IPS-20b (cell line): ENCODE measurements at regions not wholly inside any gene's neighbourhood (a gene's known extent, or its start where the extent isn't known, plus 50 kb on each side); places are given as distances from the start of the nearest gene placed in this dataset.
"Not testable (repeated sequence)": the region's sequence is repeated elsewhere in the genome, so short reads cannot be mapped to it uniquely, and the experiment has no call there.

Source experiments
- H3K27ac ChIP-seq: one replicate; pipeline ENCODE4 v1.5.1; 2013; ENCODE audit warnings: low read length
- H3K27me3 ChIP-seq: 2 replicates; pipeline ENCODE4 v1.6.1; 2013; ENCODE audit warnings: mild to moderate bottlenecking, low read length, inconsistent platforms; ENCODE audit not compliant: insufficient read depth
- H3K36me3 ChIP-seq: 2 replicates; pipeline ENCODE4 v1.6.1; 2013; ENCODE audit warnings: low read depth, mild to moderate bottlenecking, inconsistent platforms, low read length, moderate library complexity; ENCODE audit not compliant: insufficient read depth
- H3K4me1 ChIP-seq: 2 replicates; pipeline ENCODE4 v1.6.1; 2013; ENCODE audit warnings: mild to moderate bottlenecking, control low read depth, inconsistent platforms, low read length, moderate library complexity; ENCODE audit not compliant: insufficient read depth
- H3K4me3 ChIP-seq: 2 replicates; pipeline ENCODE4 v1.5.1; 2013; ENCODE audit warnings: mild to moderate bottlenecking, low read length, inconsistent platforms
- H3K9ac ChIP-seq: 2 replicates; pipeline ENCODE4 v1.6.1; 2013; ENCODE audit warnings: low read depth, mild to moderate bottlenecking, inconsistent platforms, low read length, moderate library complexity
- H3K9me3 ChIP-seq: 2 replicates; pipeline ENCODE4 v1.6.1; 2013; ENCODE audit warnings: mild to moderate bottlenecking, low read depth, low read length, inconsistent platforms; ENCODE audit not compliant: insufficient read depth

DNA sequence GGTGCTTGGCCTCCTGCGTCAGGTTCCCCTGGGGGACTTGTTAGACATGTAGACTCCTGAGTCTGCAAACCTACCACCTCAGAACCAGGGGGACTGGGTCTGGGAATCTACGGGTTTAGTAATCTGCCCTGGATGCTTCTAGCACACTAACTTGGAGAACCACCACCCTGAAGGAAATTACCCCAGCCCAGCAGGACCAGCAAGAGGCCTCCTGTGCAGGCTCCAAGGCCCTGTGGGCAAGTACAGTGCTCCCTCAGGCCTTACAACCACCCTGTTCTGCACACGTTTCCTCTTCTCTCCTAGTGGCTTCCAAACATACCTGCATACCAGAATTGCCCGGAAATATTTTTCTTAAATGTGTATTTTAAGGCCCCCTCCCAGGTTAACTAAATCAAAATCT lies 423.0 kb downstream of the FUT8 start:
- Histone ChIP-seq H3K36me3 (no peaks in the 10 kb centered on the region), H3K9me3 (no peaks in the 10 kb centered on the region), H3K9ac (no peak overlapping the region), H3K4me1 (peaks cover 20% of the 10 kb centered on the region), H3K4me3 (no peak overlapping the region), H3K27me3 (no peaks in the 10 kb centered on the region), H3K27ac (no peak overlapping the region)

DNA sequence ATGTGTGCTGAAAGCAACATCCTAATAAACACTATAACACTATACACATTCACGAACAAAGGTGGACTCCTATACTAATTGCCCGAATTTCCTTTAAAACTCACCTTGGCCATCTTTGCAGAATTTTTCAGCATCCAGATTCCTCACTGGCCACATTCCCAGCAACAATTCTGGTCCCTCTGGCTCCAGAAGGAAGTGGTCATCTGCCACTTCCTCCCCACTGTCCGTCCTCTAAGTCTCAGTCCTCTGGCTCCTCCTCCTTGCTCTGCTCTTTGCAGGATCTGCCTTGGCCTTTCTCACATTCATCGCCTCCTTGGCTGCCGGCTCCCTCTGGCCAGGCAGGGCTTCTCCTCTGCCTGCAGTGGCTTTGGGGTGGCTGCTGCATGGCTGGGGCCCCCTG lies 426.0 kb downstream of the FUT8 start:
- no peak overlapping the region for H3K9ac ChIP-seq
- H3K4me1 ChIP-seq, result peaks cover 13% of the 10 kb centered on the region
- no peak overlapping the region for H3K27ac ChIP-seq
- no peaks in the 10 kb centered on the region for H3K27me3 ChIP-seq
- H3K4me3 ChIP-seq, result no peak overlapping the region
- H3K9me3 ChIP-seq, result no peaks in the 10 kb centered on the region
- H3K36me3 ChIP-seq, result no peaks in the 10 kb centered on the region

DNA sequence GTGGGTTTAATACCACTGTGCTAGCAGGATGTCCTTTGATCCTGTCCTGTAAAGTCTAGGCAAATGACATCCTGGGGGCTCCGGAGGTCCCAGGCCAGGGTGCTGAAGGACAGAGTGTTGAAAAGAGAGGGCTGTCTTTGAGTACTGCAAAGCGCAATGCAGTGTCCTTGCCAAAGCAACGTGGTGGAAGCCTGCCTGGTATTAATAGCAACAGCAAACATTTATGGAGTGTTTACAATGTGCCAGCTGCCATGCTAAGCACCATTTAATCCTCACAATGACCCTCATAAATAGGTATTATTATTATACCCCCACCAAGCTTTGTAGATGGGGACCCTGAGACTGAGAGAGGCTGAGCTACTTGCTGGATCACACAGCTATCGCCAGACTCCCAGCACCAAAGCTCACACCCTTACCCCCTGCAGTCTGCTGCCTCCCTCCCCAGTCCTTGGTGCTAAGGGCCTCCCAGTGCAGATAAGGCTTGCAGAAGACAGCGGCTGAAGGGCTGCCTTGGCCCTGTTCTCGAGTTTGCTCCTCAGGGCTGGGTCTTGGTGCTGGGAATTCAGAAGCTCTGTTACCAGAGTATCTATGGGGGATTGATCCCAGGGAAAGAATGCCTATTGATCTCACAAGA lies 427.7 kb downstream of the FUT8 start:
- Histone ChIP-seq H3K27ac (no peak overlapping the region), H3K4me3 (no peak overlapping the region), H3K9me3 (no peaks in the 10 kb centered on the region), H3K27me3 (no peaks in the 10 kb centered on the region), H3K36me3 (no peaks in the 10 kb centered on the region), H3K9ac (no peak overlapping the region), H3K4me1 (peaks cover 1% of the 10 kb centered on the region)

DNA sequence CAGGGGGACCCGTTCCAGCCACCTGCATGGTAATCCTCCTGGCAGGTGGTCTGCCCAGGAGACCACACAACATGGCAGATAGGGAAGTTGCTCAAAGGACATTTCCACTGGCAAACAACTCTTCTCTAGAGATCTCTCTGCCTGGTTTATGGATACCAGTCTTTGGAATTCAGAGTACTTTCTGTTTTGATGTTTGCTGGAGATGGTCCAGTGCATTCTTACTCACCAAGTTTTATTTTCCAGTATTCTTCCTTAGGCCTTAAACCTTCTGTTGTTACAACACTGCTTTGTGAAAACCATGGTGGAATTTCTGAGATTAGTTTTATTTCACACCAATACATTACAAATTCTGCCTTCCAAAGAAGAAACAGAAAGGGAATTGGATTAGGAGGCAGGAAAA lies 428.3 kb downstream of the FUT8 start:
- H3K27me3 ChIP-seq, result no peaks in the 10 kb centered on the region
- H3K4me3 ChIP-seq, result no peak overlapping the region
- H3K4me1 ChIP-seq, result no peaks in the 10 kb centered on the region
- no peaks in the 10 kb centered on the region for H3K36me3 ChIP-seq
- H3K27ac ChIP-seq, result no peak overlapping the region
- no peak overlapping the region for H3K9ac ChIP-seq
- no peaks in the 10 kb centered on the region for H3K9me3 ChIP-seq

DNA sequence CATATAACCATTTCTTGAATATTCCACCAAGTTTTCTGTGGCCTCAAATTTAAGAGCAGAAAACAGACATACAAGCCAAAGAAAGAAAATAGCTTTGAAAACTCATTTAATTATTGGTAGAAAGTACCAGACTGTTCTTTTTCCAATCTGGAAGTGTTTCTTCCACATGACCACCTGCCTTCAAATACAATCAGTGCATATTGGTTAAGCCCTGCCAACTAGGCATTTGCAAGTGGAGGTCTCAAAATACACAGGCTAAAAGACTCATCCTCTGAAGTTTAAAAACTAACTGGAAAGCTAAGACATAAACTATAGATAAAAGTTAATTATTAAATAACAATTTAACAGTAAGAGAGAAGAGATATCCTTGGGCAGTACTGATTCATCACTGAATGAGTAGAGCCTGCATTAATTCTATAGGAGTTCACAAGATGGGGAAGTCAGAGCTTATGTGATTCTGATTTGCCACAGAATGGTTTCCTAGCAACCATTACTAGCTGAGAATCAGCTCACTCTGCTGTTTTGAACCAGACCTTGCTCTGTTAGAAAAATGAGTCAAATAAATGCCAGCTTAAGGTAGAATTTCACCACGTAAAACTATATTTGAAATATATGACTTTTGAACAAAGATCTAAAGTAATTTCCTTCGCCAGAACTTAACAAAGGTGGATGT lies 433.8 kb downstream of the FUT8 start:
- Histone ChIP-seq H3K4me3 (no peak overlapping the region), H3K36me3 (no peaks in the 10 kb centered on the region), H3K27me3 (no peaks in the 10 kb centered on the region), H3K9me3 (no peaks in the 10 kb centered on the region), H3K9ac (no peak overlapping the region), H3K27ac (no peak overlapping the region), H3K4me1 (no peaks in the 10 kb centered on the region)

DNA sequence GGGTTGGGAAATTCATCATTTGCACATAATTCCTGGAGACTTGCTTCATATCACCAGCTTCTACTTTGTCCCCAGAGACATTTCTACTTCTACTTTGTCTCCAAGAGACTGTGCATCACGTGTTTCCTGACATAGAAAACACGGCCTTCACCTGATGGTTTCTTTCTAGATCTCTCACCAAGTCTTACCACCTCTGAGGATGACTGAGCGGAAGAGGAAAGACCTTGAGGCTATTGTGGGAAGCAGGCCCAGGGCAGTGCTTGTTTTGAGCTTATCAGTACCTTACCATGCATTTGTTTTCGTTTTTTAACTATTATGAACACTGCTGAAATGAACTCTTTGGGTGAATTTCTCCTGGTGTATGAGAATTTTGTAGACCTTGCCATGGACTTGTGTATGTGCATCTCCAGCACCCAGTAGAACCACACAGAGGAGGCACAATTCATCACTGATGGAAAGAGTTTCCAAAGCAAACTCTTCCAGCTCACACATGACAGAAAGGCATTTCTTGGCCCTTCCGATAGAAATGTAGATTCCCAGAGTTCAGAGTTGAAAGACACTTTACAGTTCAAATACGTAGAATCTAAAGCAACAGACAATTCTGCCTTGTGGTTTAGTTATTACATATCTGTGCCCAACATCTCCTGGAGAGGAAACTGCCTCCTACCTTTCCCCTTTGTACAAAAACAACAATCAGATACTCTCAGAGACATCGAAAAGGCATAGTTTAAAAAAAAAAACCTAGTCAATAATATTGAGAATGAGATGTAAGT lies 434.7 kb downstream of the FUT8 start:
- H3K36me3 ChIP-seq, result no peaks in the 10 kb centered on the region
- no peaks in the 10 kb centered on the region for H3K27me3 ChIP-seq

DNA sequence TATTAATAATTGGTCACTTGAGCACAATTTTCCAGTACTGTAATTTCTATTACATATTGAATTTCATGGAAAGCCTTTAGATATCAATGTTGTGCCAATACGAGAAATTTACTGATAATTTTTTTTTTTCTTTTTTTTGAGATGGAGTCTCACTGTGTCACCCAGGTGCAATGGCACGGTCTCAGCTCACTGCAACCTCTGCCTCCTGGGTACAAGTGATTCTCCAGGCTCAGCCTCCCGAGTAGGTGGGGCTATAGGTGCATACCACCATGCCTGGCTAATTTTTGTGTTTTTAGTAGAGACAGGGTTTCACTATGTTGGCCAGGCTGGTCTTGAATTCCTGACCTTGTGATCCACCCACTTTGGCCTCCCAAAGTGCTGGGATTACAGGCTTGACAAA lies 435.4 kb downstream of the FUT8 start:
- not testable (repeated sequence) for H3K4me1 ChIP-seq, H3K36me3 ChIP-seq, H3K27ac ChIP-seq, H3K27me3 ChIP-seq, H3K4me3 ChIP-seq, H3K9ac ChIP-seq, H3K9me3 ChIP-seq

More for the DNA sequence above, 434.7 kb downstream of the FUT8 start:
- H3K27ac ChIP-seq, result no peak overlapping the region
- no peak overlapping the region for H3K4me3 ChIP-seq
- H3K9me3 ChIP-seq, result no peaks in the 10 kb centered on the region
- H3K4me1 ChIP-seq, result no peaks in the 10 kb centered on the region
- no peak overlapping the region for H3K9ac ChIP-seq

DNA sequence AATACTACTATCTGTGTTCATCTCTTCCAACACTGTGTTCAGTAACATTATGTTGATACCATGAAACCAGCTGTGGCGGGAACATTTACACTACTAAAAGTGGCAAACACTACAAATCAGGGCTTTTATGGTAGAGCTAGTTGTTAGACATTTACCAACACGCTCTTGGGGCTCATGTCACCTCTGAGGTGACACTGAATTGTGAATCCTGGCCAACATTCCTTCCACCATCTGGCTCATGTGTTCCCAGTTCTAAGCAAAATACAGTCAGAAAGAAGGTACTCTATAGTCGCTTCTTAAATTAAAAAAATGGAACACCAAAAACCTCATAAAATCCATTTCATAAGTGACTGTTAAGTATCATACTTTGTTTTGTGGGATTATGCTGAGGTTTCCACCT lies 436.6 kb downstream of the FUT8 start:
- Histone ChIP-seq H3K4me3 (no peak overlapping the region), H3K4me1 (no peaks in the 10 kb centered on the region), H3K27ac (no peak overlapping the region), H3K9me3 (no peaks in the 10 kb centered on the region), H3K27me3 (no peaks in the 10 kb centered on the region), H3K36me3 (no peaks in the 10 kb centered on the region), H3K9ac (no peak overlapping the region)

DNA sequence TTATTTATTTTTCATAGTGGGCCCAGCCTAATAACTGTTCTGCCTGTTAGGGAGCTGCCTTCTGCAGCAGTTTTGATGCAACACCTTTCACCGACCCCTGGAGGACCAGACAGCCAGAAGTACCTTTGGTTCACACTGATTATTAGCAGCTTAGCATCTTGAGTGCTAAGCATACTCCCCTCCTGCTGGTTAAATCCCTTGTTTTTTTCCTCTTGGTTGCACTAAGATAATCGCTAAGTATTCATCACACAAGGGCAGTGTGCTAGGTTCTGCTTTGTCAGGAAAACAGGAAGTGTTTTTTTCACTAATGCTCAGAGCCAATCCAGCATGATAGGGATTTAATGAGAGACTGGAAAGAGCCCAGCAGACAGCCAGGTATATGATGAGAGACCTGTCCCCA lies 437.0 kb downstream of the FUT8 start:
- Histone ChIP-seq H3K9ac (no peak overlapping the region), H3K9me3 (no peaks in the 10 kb centered on the region), H3K27ac (no peak overlapping the region), H3K27me3 (no peaks in the 10 kb centered on the region), H3K4me3 (no peak overlapping the region), H3K36me3 (no peaks in the 10 kb centered on the region), H3K4me1 (no peaks in the 10 kb centered on the region)

DNA sequence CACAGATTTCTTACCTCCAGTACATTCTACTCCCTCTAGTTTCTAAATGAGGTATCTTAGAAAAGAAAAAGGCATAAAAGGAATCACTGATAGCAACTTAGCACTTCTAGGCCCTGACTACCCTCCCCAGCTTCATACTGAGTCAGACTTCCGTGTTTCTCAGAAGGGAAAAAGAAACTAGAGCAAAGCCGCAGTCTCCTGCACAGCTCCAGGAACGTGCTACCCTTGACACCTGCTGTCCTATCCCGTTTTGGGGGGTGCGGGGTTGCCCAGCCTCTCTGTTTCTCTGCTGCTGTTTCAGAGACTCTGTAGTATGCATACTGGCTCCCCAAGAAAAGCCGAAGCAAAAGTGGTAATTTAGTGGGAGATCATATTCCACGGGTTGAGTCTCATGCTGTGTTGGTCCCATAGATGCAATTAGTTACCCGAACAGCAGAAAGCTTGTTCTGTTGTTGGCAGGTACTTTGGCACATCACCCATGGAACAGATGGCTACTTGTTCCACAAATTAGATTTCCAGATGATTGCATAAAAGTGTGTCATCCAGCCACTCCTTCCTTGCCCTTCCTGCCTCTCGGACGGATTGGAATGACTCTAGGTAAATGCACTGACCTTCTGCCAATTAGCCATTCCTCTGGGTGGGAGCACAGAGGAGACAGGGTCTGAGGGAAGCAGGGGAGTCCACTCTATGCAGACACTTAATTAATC lies 438.1 kb downstream of the FUT8 start:
- Histone ChIP-seq H3K36me3 (no peaks in the 10 kb centered on the region), H3K9me3 (no peaks in the 10 kb centered on the region), H3K4me3 (no peak overlapping the region), H3K27ac (no peak overlapping the region), H3K27me3 (no peaks in the 10 kb centered on the region), H3K9ac (no peak overlapping the region), H3K4me1 (no peaks in the 10 kb centered on the region)

DNA sequence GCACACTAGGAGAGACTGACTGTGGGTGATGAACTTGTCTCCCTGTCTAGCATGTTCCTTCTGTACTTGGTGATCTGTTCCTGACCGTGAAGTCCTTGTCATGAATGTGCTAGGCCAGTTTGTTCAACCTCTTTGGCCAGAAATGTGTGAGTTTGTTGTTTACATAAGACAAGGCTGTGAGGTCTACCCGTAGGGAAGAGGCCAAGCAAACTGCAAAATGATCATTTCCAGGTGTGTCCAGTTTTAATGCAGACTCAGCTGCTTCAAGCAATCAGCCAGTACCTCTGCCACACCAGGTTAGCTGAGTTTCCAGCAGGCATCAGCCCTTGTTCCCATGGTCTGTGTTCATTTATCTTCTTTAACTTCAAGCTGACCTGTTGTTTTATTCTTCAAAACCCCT lies 440.2 kb downstream of the FUT8 start:
- Histone ChIP-seq H3K4me3 (no peak overlapping the region), H3K9ac (no peak overlapping the region), H3K27ac (no peak overlapping the region), H3K4me1 (no peaks in the 10 kb centered on the region), H3K27me3 (no peaks in the 10 kb centered on the region), H3K36me3 (no peaks in the 10 kb centered on the region), H3K9me3 (no peaks in the 10 kb centered on the region)
